Lower lobe of right lung (tissue), 2 donors: ENCODE measurements at regions not wholly inside any gene's neighbourhood (a gene's known extent, or its start where the extent isn't known, plus 50 kb on each side); places are given as distances from the start of the nearest gene placed in this dataset.

Experiments used
- ATAC-seq, 2 donors: fragments of 200-7000 bp; cut with Tn5 transposase; one replicate each; pipeline ENCODE4 v1.9.1; 2020 to 2022; ENCODE audit warnings: mild to moderate bottlenecking in 2 of 2, moderate library complexity in 2 of 2
- DNase-seq: peaks from one replicate; pipeline ENCODE4 v3.0.0-alpha.2; 2020
- H3K27ac ChIP-seq: fragments of 200-600 bp; one replicate; pipeline ENCODE4 v1.8.0; 2022
- H3K27me3 ChIP-seq: fragments of 200-600 bp; one replicate; pipeline ENCODE4 v1.8.0; 2022; ENCODE audit warnings: low read depth
- H3K36me3 ChIP-seq: fragments of 200-600 bp; one replicate; pipeline ENCODE4 v1.8.0; 2022; ENCODE audit warnings: mild to moderate bottlenecking
- H3K4me1 ChIP-seq: fragments of 200-600 bp; one replicate; pipeline ENCODE4 v1.8.0; 2022
- H3K4me3 ChIP-seq: fragments of 200-600 bp; one replicate; pipeline ENCODE4 v1.8.0; 2022; ENCODE audit warnings: mild to moderate bottlenecking
- H3K9me3 ChIP-seq: fragments of 200-600 bp; one replicate; pipeline ENCODE4 v1.8.0; 2022
- CTCF ChIP-seq: fragments of 200-600 bp; IDR thresholded peaks from one replicate; pipeline ENCODE4 v1.8.0; 2022; ENCODE audit warnings: antibody characterized with exemption, mild to moderate bottlenecking
- intact Hi-C: fragments of 100-400 bp; cut with DNase I; formaldehyde crosslinking; loops from one replicate; pipeline ENCODE4 v1.11.0; 2022
- donor health status: DM: no; HTN: yes; CAD: no; lungs with severe emphysema.

GRCh38 chr13:83327091-83327490 is 555.2 kb downstream of the SLITRK1 start:
- DNase-seq (no peak), ATAC-seq (no peak)
- no peaks in the 10 kb centered on the region for H3K4me1 ChIP-seq
- intact Hi-C loops, result no loop called here
- H3K27ac ChIP-seq, result no peak overlapping the region
- no peak overlapping the region for H3K4me3 ChIP-seq
- H3K9me3 ChIP-seq, result no peaks in the 10 kb centered on the region
- H3K27me3 ChIP-seq, result no peaks in the 10 kb centered on the region
- H3K36me3 ChIP-seq, result no peaks in the 10 kb centered on the region
- no peak for TF ChIP-seq CTCF

GRCh38 chr13:83325125-83325853 is 557.0 kb downstream of the SLITRK1 start:
- no peak overlapping the region for H3K27ac ChIP-seq
- no peaks in the 10 kb centered on the region for H3K27me3 ChIP-seq
- no peaks in the 10 kb centered on the region for H3K4me1 ChIP-seq
- H3K9me3 ChIP-seq, result no peaks in the 10 kb centered on the region
- ATAC-seq, result no peak
- H3K4me3 ChIP-seq, result no peak overlapping the region
- TF ChIP-seq CTCF, result no peak
- no peaks in the 10 kb centered on the region for H3K36me3 ChIP-seq
- intact Hi-C loops, result no loop called here
- DNase-seq, result no peak

GRCh38 chr13:83311886-83312577 is 570.2 kb downstream of the SLITRK1 start:
- TF ChIP-seq CTCF, result no peak
- DNase-seq (no peak), ATAC-seq (no peak)
- intact Hi-C loops, result no loop called here
- Histone ChIP-seq H3K27me3 (no peaks in the 10 kb centered on the region), H3K36me3 (no peaks in the 10 kb centered on the region), H3K9me3 (no peaks in the 10 kb centered on the region), H3K4me1 (no peaks in the 10 kb centered on the region), H3K27ac (no peak overlapping the region), H3K4me3 (no peak overlapping the region)

GRCh38 chr13:83298617-83299016 is 583.7 kb downstream of the SLITRK1 start:
- no peaks in the 10 kb centered on the region for H3K36me3 ChIP-seq
- DNase-seq (no peak), ATAC-seq (no peak)
- no peaks in the 10 kb centered on the region for H3K4me1 ChIP-seq
- no peak overlapping the region for H3K4me3 ChIP-seq
- H3K9me3 ChIP-seq, result peaks cover 4% of the 10 kb centered on the region
- intact Hi-C loops, result no loop called here
- no peak overlapping the region for H3K27ac ChIP-seq
- no peaks in the 10 kb centered on the region for H3K27me3 ChIP-seq
- TF ChIP-seq CTCF, result no peak

GRCh38 chr13:83297586-83298290 is 584.5 kb downstream of the SLITRK1 start:
- Histone ChIP-seq H3K4me1 (no peaks in the 10 kb centered on the region), H3K9me3 (peaks cover 4% of the 10 kb centered on the region), H3K4me3 (no peak overlapping the region), H3K27ac (no peak overlapping the region), H3K36me3 (no peaks in the 10 kb centered on the region), H3K27me3 (no peaks in the 10 kb centered on the region)
- no peak for DNase-seq
- ATAC-seq, result no peak
- intact Hi-C loops, result no loop called here
- no peak for TF ChIP-seq CTCF
